WTC11 (cell line): ENCODE measurements at regions not wholly inside any gene's neighbourhood (a gene's known extent, or its start where the extent isn't known, plus 50 kb on each side); places are given as distances from the start of the nearest gene placed in this dataset.

ENCODE experiments used
- NFYB ChIP-seq: sonication (generic); formaldehyde crosslinking; conservative IDR thresholded peaks from 2 replicates; pipeline ENCODE4 v1.8.0; 2022; ENCODE audit warnings: low read depth, missing genetic modification reagents
- SP1 ChIP-seq: sonication (generic); formaldehyde crosslinking; conservative IDR thresholded peaks from 2 replicates; pipeline ENCODE4 v1.8.1; 2022; ENCODE audit warnings: missing genetic modification reagents
- TF ChIP-seq, protein P1 (sequence below): sonication (generic); formaldehyde crosslinking; IDR thresholded peaks from 2 replicates; pipeline ENCODE4 v1.8.0; 2023; ENCODE audit warnings: missing genetic modification reagents
- TF ChIP-seq, protein P2 (sequence below): fragments of 200-600 bp; IDR thresholded peaks from 2 replicates; pipeline ENCODE4 v1.8.0; 2022; ENCODE audit warnings: antibody characterized with exemption

DNA sequence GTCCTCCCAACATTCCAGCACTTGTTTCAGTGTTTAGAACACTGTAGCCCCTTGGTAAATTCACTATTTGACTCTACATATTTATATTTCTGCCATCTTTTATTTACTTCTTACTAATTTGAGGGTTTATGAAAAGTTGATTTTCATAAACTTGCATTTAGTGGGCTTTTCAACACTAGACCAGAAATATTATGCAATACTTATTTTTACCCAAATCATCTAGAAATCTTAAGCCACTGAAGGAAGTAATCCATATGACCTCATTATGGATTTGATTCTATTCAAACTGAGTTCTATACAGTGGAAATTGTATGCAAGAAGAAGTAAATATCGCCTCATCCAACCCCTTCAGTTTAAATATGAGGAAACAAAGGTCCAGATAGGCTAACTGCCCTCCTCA, 92.6 kb upstream of the VRK2 start:
- TF ChIP-seq, protein P1, sequence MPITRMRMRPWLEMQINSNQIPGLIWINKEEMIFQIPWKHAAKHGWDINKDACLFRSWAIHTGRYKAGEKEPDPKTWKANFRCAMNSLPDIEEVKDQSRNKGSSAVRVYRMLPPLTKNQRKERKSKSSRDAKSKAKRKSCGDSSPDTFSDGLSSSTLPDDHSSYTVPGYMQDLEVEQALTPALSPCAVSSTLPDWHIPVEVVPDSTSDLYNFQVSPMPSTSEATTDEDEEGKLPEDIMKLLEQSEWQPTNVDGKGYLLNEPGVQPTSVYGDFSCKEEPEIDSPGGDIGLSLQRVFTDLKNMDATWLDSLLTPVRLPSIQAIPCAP, result no peak
- TF ChIP-seq SP1 (no peak), NFYB (CRISPR knock-in tag) (no peak)
- TF ChIP-seq, protein P2, sequence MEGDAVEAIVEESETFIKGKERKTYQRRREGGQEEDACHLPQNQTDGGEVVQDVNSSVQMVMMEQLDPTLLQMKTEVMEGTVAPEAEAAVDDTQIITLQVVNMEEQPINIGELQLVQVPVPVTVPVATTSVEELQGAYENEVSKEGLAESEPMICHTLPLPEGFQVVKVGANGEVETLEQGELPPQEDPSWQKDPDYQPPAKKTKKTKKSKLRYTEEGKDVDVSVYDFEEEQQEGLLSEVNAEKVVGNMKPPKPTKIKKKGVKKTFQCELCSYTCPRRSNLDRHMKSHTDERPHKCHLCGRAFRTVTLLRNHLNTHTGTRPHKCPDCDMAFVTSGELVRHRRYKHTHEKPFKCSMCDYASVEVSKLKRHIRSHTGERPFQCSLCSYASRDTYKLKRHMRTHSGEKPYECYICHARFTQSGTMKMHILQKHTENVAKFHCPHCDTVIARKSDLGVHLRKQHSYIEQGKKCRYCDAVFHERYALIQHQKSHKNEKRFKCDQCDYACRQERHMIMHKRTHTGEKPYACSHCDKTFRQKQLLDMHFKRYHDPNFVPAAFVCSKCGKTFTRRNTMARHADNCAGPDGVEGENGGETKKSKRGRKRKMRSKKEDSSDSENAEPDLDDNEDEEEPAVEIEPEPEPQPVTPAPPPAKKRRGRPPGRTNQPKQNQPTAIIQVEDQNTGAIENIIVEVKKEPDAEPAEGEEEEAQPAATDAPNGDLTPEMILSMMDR, result no peak
